Adrenal gland (tissue), 5 donors: ENCODE measurements at regions not wholly inside any gene's neighbourhood (a gene's known extent, or its start where the extent isn't known, plus 50 kb on each side); places are given as distances from the start of the nearest gene placed in this dataset.

Source experiments
- CTCF ChIP-seq, 6 experiments: fragments of 450-650 bp in 4 of 6; fragments of 200-600 bp in 2 of 6; sonication (generic) in 1 of 6; IDR thresholded peaks; 1 replicate in 5 of 6; 2 replicates in 1 of 6; pipeline versions ENCODE4 v1.5.1 to v1.8.0; 2016 to 2021; ENCODE audit warnings: antibody characterized with exemption in 6 of 6, mild to moderate bottlenecking in 2 of 6, moderate library complexity in 1 of 6
- POLR2A ChIP-seq, 2 donors: fragments of 450-650 bp; IDR thresholded peaks; one replicate each; pipeline ENCODE4 v1.6.1; 2017; ENCODE audit warnings: antibody characterized with exemption in 2 of 2, mild to moderate bottlenecking in 2 of 2, moderate library complexity in 1 of 2
- donor health status: DM: no; HTN: no; CAD: no.

- no peak for TF ChIP-seq CTCF (IDR thresholded peaks at IDR 0.05)
- no peak for TF ChIP-seq POLR2A (IDR thresholded peaks at IDR 0.05)
Measured at GRCh38 chr6:164826831-164827468, 482.5 kb downstream of the C6orf118 start.
